Mammary epithelial cell (primary cell): ENCODE measurements at regions not wholly inside any gene's neighbourhood (a gene's known extent, or its start where the extent isn't known, plus 50 kb on each side); places are given as distances from the start of the nearest gene placed in this dataset.

Experiments
- CTCF ChIP-seq, 2 donors: IDR thresholded peaks in 1 of 2; conservative IDR thresholded peaks in 1 of 2; 2 replicates each; pipeline ENCODE4 v1.5.1; 2011 to 2012; ENCODE audit warnings: inconsistent platforms in 2 of 2, low read length in 2 of 2, mild to moderate bottlenecking in 2 of 2, control low read depth in 1 of 2, low read depth in 1 of 2; ENCODE audit not compliant: insufficient read depth in 1 of 2; ENCODE audit errors: extremely low read depth in 1 of 2
- EZH2 ChIP-seq: IDR thresholded peaks from 2 replicates; pipeline ENCODE4 v1.6.1; 2012; ENCODE audit warnings: low read length, inconsistent platforms, borderline replicate concordance

- TF ChIP-seq CTCF (conservative IDR thresholded peaks at IDR 0.05 in 1 of 2, IDR thresholded peaks at IDR 0.05 in 1 of 2; ENCODE audit: extremely low read depth in 1 of 2, insufficient read depth in 1 of 2, low read depth in 1 of 2, low read length in 2 of 2) (no peak), EZH2 (no peak)
These were observed 91.8 kb upstream of the PREP start for GRCh38 chr6:105494688-105495087.
